H9 (cell line): ENCODE measurements at regions not wholly inside any gene's neighbourhood (a gene's known extent, or its start where the extent isn't known, plus 50 kb on each side); places are given as distances from the start of the nearest gene placed in this dataset.

Experiments
- DNase-seq: peaks from one replicate; pipeline ENCODE4 v3.0.0-alpha.2; 2017
- H2AFZ ChIP-seq: one replicate; pipeline ENCODE4 v1.6.1; 2013; ENCODE audit warnings: mild to moderate bottlenecking, low read length, control low read depth, moderate library complexity
- H2AK5ac ChIP-seq: 2 replicates; pipeline ENCODE4 v1.6.1; 2013; ENCODE audit warnings: low read length, control low read depth, mixed read lengths; ENCODE audit not compliant: insufficient read length
- H2BK120ac ChIP-seq: one replicate; pipeline ENCODE4 v1.6.1; 2013; ENCODE audit warnings: low read depth, mild to moderate bottlenecking, low read length, control low read depth, inconsistent platforms; ENCODE audit not compliant: poor library complexity, severe bottlenecking
- H2BK12ac ChIP-seq: 2 replicates; pipeline ENCODE4 v1.6.1; 2013; ENCODE audit warnings: low read length, control low read depth, mixed read lengths, low read depth; ENCODE audit not compliant: insufficient read length
- H2BK15ac ChIP-seq: 2 replicates; pipeline ENCODE4 v1.6.1; 2013; ENCODE audit warnings: low read depth, low read length, control low read depth
- H2BK20ac ChIP-seq: one replicate; pipeline ENCODE4 v1.6.1; 2013; ENCODE audit warnings: low read depth, mild to moderate bottlenecking, low read length, control low read depth, inconsistent platforms; ENCODE audit not compliant: poor library complexity, severe bottlenecking
- H2BK5ac ChIP-seq: 2 replicates; pipeline ENCODE4 v1.6.1; 2013; ENCODE audit warnings: low read length, control low read depth, mixed read lengths; ENCODE audit not compliant: insufficient read length
- H3K14ac ChIP-seq: 2 replicates; pipeline ENCODE4 v1.6.1; 2013; ENCODE audit warnings: low read length, control low read depth; ENCODE audit not compliant: insufficient read depth
- H3K18ac ChIP-seq: 2 replicates; pipeline ENCODE4 v1.6.1; 2013; ENCODE audit warnings: low read depth, mild to moderate bottlenecking, mixed read lengths, low read length, control low read depth; ENCODE audit not compliant: insufficient read length
- H3K23ac ChIP-seq: 2 replicates; pipeline ENCODE4 v1.6.1; 2013; ENCODE audit warnings: low read length, control low read depth, mixed read lengths, low read depth; ENCODE audit not compliant: insufficient read length
- H3K23me2 ChIP-seq: 2 replicates; pipeline ENCODE4 v1.6.1; 2013; ENCODE audit warnings: low read depth, mild to moderate bottlenecking, mixed read lengths, low read length, control low read depth; ENCODE audit not compliant: insufficient read length, poor library complexity, severe bottlenecking
- H3K27ac ChIP-seq: 2 replicates; pipeline ENCODE4 v1.5.1; 2013; ENCODE audit warnings: low read length, control low read depth, mixed read lengths, low read depth; ENCODE audit not compliant: insufficient read length
- H3K27me3 ChIP-seq: 2 replicates; pipeline ENCODE4 v1.6.1; 2013; ENCODE audit warnings: low read length, control low read depth, inconsistent platforms; ENCODE audit not compliant: insufficient read depth
- H3K4ac ChIP-seq: 2 replicates; pipeline ENCODE4 v1.6.1; 2013; ENCODE audit warnings: low read depth, mild to moderate bottlenecking, control low read depth, inconsistent platforms, low read length, moderate library complexity
- H3K4me1 ChIP-seq: 2 replicates; pipeline ENCODE4 v1.6.1; 2013; ENCODE audit warnings: low read length, control low read depth, inconsistent platforms; ENCODE audit not compliant: insufficient read depth
- H3K4me2 ChIP-seq: 2 replicates; pipeline ENCODE4 v1.6.1; 2013; ENCODE audit warnings: low read length, control low read depth, mixed read lengths; ENCODE audit not compliant: insufficient read length, insufficient read depth
- H3K56ac ChIP-seq: 2 replicates; pipeline ENCODE4 v1.6.1; 2013; ENCODE audit warnings: low read depth, mild to moderate bottlenecking, mixed read lengths, low read length, control low read depth; ENCODE audit not compliant: insufficient read length
- H3K79me1 ChIP-seq: 2 replicates; pipeline ENCODE4 v1.6.1; 2013; ENCODE audit warnings: low read depth, mild to moderate bottlenecking, moderate library complexity, low read length, control low read depth, inconsistent platforms; ENCODE audit not compliant: insufficient read depth, poor library complexity, severe bottlenecking
- H3K79me2 ChIP-seq: 2 replicates; pipeline ENCODE4 v1.6.1; 2013; ENCODE audit warnings: low read length, control low read depth, inconsistent platforms; ENCODE audit not compliant: insufficient read depth
- H3K9ac ChIP-seq: 2 replicates; pipeline ENCODE4 v1.6.1; 2013; ENCODE audit warnings: low read length, control low read depth, mixed read lengths; ENCODE audit not compliant: insufficient read length; ENCODE audit errors: extremely low read depth
- H3K9me3 ChIP-seq: one replicate; pipeline ENCODE4 v1.6.1; 2013; ENCODE audit warnings: low read depth, low read length, inconsistent platforms; ENCODE audit not compliant: control insufficient read depth
- H3T11ph ChIP-seq: one replicate; pipeline ENCODE4 v1.6.1; 2013; ENCODE audit warnings: mild to moderate bottlenecking, low read length, control low read depth, inconsistent platforms
- H4K20me1 ChIP-seq: one replicate; pipeline ENCODE4 v1.6.1; 2013; ENCODE audit not compliant: control insufficient read depth, insufficient read length, insufficient read depth
- H4K5ac ChIP-seq: 2 replicates; pipeline ENCODE4 v1.6.1; 2013; ENCODE audit warnings: low read depth, mild to moderate bottlenecking, mixed read lengths, low read length, control low read depth; ENCODE audit not compliant: insufficient read length
- H4K8ac ChIP-seq: replicated peaks from 2 replicates; pipeline ENCODE4 v1.6.1; 2013; ENCODE audit warnings: low read length, control low read depth, mixed read lengths, low read depth; ENCODE audit not compliant: insufficient read length
- H4K91ac ChIP-seq: 2 replicates; pipeline ENCODE4 v1.6.1; 2013; ENCODE audit warnings: low read depth, mild to moderate bottlenecking, moderate library complexity, mixed read lengths, low read length, control low read depth; ENCODE audit not compliant: insufficient read length
- H3K27ac Mint-ChIP-seq, 3 experiments: 2 replicates in 2 of 3; 3 replicates in 1 of 3; pipeline ENCODE4 v1.8.0; 2020 to 2021; ENCODE audit warnings: mixed read lengths in 3 of 3, mild to moderate bottlenecking in 1 of 3, moderate library complexity in 1 of 3
- H3K27me3 Mint-ChIP-seq: 2 replicates; pipeline ENCODE4 v1.8.0; 2021; ENCODE audit warnings: low read depth, mild to moderate bottlenecking, moderate library complexity, mixed read lengths
- H3K36me3 Mint-ChIP-seq, 3 experiments: 2 replicates in 2 of 3; 3 replicates in 1 of 3; pipeline ENCODE4 v1.8.0; 2020 to 2021; ENCODE audit warnings: low read depth in 3 of 3, mixed read lengths in 3 of 3; ENCODE audit not compliant: insufficient read depth in 1 of 3
- H3K4me1 Mint-ChIP-seq, 2 experiments: 2 replicates each; pipeline ENCODE4 v1.8.0; 2020; ENCODE audit warnings: mixed read lengths in 2 of 2
- H3K4me3 Mint-ChIP-seq, 2 experiments: 2 replicates in 1 of 2; 3 replicates in 1 of 2; pipeline ENCODE4 v1.8.0; 2020 to 2021; ENCODE audit warnings: mild to moderate bottlenecking in 2 of 2, mixed read lengths in 2 of 2, moderate library complexity in 1 of 2
- H3K9me3 Mint-ChIP-seq, 2 experiments: 2 replicates in 1 of 2; 3 replicates in 1 of 2; pipeline ENCODE4 v1.8.0; 2020; ENCODE audit warnings: mild to moderate bottlenecking in 2 of 2, mixed read lengths in 2 of 2, moderate library complexity in 1 of 2
- CTCF ChIP-seq: fragments of 200-600 bp; sonication (generic); conservative IDR thresholded peaks from 3 replicates; pipeline ENCODE4 v1.8.0; 2021; ENCODE audit warnings: antibody characterized with exemption, mild to moderate bottlenecking
- WGBS: extraction: QIAGEN DNeasy Blood & Tissue Kit; methylation state at CpG from one replicate; pipeline ENCODE4 v1.1.7; 2013; ENCODE audit warnings: missing lambda C conversion rate, low lambda C conversion rate, mixed read lengths; ENCODE audit not compliant: insufficient read length; ENCODE audit errors: extremely low coverage; 5-methylcytosine and 5-hydroxymethylcytosine counted together

GRCh38 chr4:175934506-175934905, 122.4 kb upstream of the GPM6A start:
- no peak overlapping the region for H3K9ac ChIP-seq
- H3K27me3 ChIP-seq = no peaks in the 10 kb centered on the region
- H3K79me2 ChIP-seq = no peaks in the 10 kb centered on the region
- no peak overlapping the region for H3K14ac ChIP-seq
- H3T11ph ChIP-seq = no peak overlapping the region
- H3K4ac ChIP-seq = no peak overlapping the region
- H3K27me3 Mint-ChIP-seq = no peaks in the 10 kb centered on the region
- no peak overlapping the region for H2BK5ac ChIP-seq
- H2BK12ac ChIP-seq = no peak overlapping the region
- H3K4me1 ChIP-seq = no peaks in the 10 kb centered on the region
- H3K23me2 ChIP-seq = no peaks in the 10 kb centered on the region
- no peak overlapping the region for H2AFZ ChIP-seq
- no peak overlapping the region for H3K23ac ChIP-seq
- H4K5ac ChIP-seq = no peak overlapping the region
- no peak overlapping the region for H3K56ac ChIP-seq
- H2BK15ac ChIP-seq = no peak overlapping the region
- H3K27ac Mint-ChIP-seq = no peak overlapping the region
- H3K27ac ChIP-seq = no peak overlapping the region
- no peak overlapping the region for H3K18ac ChIP-seq
- no peaks in the 10 kb centered on the region for H3K79me1 ChIP-seq
- WGBS = no CpG with 5 or more reads among the region's 3 CpGs
- H2BK120ac ChIP-seq = no peak overlapping the region
- no peak for TF ChIP-seq CTCF
- no peak overlapping the region for H4K8ac ChIP-seq
- no peak overlapping the region for H3K4me3 Mint-ChIP-seq
- H4K91ac ChIP-seq = no peak overlapping the region
- DNase-seq = no peak
- no peaks in the 10 kb centered on the region for H4K20me1 ChIP-seq
- no peaks in the 10 kb centered on the region; a peak in 1 of 5 replicates for H3K9me3 Mint-ChIP-seq
- H3K4me2 ChIP-seq = no peak overlapping the region
- no peaks in the 10 kb centered on the region for H3K36me3 Mint-ChIP-seq
- no peak overlapping the region for H2AK5ac ChIP-seq
- H3K4me1 Mint-ChIP-seq = peaks cover 3 to 4% of the 10 kb centered on the region in 2 experiments; a peak in 3 of 4 replicates
- H2BK20ac ChIP-seq = no peak overlapping the region
- no peaks in the 10 kb centered on the region for H3K9me3 ChIP-seq
